HEK293 (cell line): ENCODE measurements at regions not wholly inside any gene's neighbourhood (a gene's known extent, or its start where the extent isn't known, plus 50 kb on each side); places are given as distances from the start of the nearest gene placed in this dataset.

Experiments used
- HOXD13 ChIP-seq: sonication (generic); formaldehyde crosslinking; IDR thresholded peaks from 2 replicates; pipeline ENCODE4 v1.8.0; 2022; ENCODE audit warnings: missing genetic modification reagents, borderline replicate concordance
- MYNN ChIP-seq: fragments of 450-650 bp; formaldehyde crosslinking; IDR thresholded peaks from 2 replicates; pipeline ENCODE4 v1.5.1; 2016; ENCODE audit warnings: missing biosample characterization, missing genetic modification characterization, borderline replicate concordance
- ZNF404 ChIP-seq: fragments of 450-650 bp; formaldehyde crosslinking; IDR thresholded peaks from 2 replicates; pipeline ENCODE4 v1.5.1; 2017; ENCODE audit warnings: missing biosample characterization, missing genetic modification characterization
- ZNF558 ChIP-seq: fragments of 450-650 bp; formaldehyde crosslinking; IDR thresholded peaks from 2 replicates; pipeline ENCODE4 v1.5.1; 2016; ENCODE audit warnings: missing biosample characterization, missing genetic modification characterization
- TF ChIP-seq, protein P1 (sequence below): fragments of 450-650 bp; formaldehyde crosslinking; IDR thresholded peaks from 2 replicates; pipeline ENCODE4 v1.5.1; 2016; ENCODE audit warnings: missing biosample characterization, missing genetic modification characterization
- TF ChIP-seq, protein P2 (sequence below): fragments of 450-650 bp; formaldehyde crosslinking; IDR thresholded peaks from 2 replicates; pipeline ENCODE4 v1.5.1; 2017; ENCODE audit warnings: missing biosample characterization, missing genetic modification characterization
- TF ChIP-seq, protein P3 (sequence below): fragments of 450-650 bp; formaldehyde crosslinking; IDR thresholded peaks from 2 replicates; pipeline ENCODE4 v1.5.1; 2016; ENCODE audit warnings: missing biosample characterization, missing genetic modification characterization

DNA sequence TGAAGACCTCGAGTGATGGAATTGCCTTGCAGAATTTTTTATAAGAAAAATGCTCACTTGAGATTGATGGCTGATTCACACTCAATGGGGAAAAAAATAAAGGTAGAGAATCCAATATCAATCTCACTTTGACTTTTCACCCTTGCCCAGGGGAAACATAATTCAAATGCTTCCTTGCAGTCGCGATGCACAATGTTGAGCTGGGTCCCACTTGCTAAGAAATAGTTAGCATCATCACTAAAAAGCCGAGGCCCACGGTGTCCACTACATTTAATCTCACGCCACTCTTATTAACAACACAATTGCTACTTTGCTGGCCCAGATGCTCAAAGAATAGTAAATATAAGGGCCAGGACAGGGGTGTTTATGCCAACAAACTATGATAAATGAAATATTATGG is 223.4 kb downstream of the SPTSSA start:
- TF ChIP-seq, protein P1, sequence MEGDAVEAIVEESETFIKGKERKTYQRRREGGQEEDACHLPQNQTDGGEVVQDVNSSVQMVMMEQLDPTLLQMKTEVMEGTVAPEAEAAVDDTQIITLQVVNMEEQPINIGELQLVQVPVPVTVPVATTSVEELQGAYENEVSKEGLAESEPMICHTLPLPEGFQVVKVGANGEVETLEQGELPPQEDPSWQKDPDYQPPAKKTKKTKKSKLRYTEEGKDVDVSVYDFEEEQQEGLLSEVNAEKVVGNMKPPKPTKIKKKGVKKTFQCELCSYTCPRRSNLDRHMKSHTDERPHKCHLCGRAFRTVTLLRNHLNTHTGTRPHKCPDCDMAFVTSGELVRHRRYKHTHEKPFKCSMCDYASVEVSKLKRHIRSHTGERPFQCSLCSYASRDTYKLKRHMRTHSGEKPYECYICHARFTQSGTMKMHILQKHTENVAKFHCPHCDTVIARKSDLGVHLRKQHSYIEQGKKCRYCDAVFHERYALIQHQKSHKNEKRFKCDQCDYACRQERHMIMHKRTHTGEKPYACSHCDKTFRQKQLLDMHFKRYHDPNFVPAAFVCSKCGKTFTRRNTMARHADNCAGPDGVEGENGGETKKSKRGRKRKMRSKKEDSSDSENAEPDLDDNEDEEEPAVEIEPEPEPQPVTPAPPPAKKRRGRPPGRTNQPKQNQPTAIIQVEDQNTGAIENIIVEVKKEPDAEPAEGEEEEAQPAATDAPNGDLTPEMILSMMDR (tag by site-specific recombination) = no peak
- TF ChIP-seq ZNF558 (tag by site-specific recombination) = no peak
- TF ChIP-seq, protein P2, sequence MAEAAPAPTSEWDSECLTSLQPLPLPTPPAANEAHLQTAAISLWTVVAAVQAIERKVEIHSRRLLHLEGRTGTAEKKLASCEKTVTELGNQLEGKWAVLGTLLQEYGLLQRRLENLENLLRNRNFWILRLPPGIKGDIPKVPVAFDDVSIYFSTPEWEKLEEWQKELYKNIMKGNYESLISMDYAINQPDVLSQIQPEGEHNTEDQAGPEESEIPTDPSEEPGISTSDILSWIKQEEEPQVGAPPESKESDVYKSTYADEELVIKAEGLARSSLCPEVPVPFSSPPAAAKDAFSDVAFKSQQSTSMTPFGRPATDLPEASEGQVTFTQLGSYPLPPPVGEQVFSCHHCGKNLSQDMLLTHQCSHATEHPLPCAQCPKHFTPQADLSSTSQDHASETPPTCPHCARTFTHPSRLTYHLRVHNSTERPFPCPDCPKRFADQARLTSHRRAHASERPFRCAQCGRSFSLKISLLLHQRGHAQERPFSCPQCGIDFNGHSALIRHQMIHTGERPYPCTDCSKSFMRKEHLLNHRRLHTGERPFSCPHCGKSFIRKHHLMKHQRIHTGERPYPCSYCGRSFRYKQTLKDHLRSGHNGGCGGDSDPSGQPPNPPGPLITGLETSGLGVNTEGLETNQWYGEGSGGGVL = no peak
- TF ChIP-seq MYNN = no peak
- TF ChIP-seq, protein P3, sequence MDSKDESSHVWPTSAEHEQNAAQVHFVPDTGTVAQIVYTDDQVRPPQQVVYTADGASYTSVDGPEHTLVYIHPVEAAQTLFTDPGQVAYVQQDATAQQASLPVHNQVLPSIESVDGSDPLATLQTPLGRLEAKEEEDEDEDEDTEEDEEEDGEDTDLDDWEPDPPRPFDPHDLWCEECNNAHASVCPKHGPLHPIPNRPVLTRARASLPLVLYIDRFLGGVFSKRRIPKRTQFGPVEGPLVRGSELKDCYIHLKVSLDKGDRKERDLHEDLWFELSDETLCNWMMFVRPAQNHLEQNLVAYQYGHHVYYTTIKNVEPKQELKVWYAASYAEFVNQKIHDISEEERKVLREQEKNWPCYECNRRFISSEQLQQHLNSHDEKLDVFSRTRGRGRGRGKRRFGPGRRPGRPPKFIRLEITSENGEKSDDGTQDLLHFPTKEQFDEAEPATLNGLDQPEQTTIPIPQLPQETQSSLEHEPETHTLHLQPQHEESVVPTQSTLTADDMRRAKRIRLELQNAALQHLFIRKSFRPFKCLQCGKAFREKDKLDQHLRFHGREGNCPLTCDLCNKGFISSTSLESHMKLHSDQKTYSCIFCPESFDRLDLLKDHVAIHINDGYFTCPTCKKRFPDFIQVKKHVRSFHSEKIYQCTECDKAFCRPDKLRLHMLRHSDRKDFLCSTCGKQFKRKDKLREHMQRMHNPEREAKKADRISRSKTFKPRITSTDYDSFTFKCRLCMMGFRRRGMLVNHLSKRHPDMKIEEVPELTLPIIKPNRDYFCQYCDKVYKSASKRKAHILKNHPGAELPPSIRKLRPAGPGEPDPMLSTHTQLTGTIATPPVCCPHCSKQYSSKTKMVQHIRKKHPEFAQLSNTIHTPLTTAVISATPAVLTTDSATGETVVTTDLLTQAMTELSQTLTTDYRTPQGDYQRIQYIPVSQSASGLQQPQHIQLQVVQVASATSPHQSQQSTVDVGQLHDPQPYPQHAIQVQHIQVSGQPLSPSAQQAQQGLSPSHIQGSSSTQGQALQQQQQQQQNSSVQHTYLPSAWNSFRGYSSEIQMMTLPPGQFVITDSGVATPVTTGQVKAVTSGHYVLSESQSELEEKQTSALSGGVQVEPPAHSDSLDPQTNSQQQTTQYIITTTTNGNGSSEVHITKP (tag by site-specific recombination) = no peak
- no peak for TF ChIP-seq HOXD13 (CRISPR knock-in tag)
- TF ChIP-seq ZNF404 = no peak
